ENCODE measurements at regions not wholly inside any gene's neighbourhood (a gene's known extent, or its start where the extent isn't known, plus 50 kb on each side); places are given as distances from the start of the nearest gene placed in this dataset.

GRCh38 chr5:5981562-5981961 is 396.8 kb downstream of the MED10 start:
- no peak for DNase-seq

GRCh38 chr5:5980538-5980895 is 397.8 kb downstream of the MED10 start:
- DNase-seq, result no peak

- no peak for DNase-seq
Measured at GRCh38 chr5:5979761-5980537, 398.4 kb downstream of the MED10 start.

DNA sequence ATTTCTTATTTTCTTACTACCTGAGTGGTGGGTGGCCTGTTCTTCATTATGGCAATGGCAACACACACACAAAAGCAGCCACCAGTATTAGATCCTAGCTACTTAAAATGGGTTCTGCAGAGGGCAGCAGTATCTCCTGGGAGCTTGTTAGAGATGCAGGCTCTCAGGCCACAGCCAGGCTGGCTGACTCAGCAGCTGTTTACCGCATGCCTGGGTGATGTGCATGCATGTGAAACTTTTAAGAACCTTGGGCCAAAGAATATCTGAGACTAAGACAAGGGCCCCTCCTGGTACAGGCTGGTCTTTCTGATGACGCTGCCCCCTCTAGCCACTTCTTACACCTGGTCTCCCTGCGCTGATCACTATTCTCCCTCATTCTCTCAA is 399.0 kb downstream of the MED10 start:
- no peak for DNase-seq

GRCh38 chr5:5978501-5979376 is 399.6 kb downstream of the MED10 start:
- DNase-seq, result no peak

DNA sequence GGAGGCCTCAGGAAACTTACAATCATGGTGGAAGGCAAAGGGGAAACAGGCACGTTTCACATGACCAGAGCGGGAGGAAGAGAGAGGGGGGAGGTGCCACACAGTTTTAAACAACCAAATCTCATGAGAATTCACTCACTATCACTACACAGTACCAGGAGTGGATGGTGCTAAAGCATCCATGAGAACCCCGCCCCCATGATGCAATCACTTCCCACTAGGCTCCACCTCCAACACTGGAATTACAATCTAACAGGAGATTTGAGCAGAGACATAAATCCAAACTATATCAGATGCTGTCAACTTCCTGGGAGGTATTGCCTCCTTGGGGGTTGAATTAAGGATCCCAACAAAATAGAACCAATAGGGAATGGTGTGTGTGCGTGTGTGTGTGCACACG is 407.1 kb downstream of the MED10 start:
- no peak for DNase-seq

- DNase-seq, result no peak
Measured at GRCh38 chr5:5969942-5970483, 408.3 kb downstream of the MED10 start.

GRCh38 chr5:5968981-5969380 is 409.4 kb downstream of the MED10 start:
- no peak for DNase-seq

- no peak for DNase-seq
Measured at GRCh38 chr5:5967944-5968343, 410.4 kb downstream of the MED10 start.

- DNase-seq, result no peak
Measured at GRCh38 chr5:5967373-5967772, 411.0 kb downstream of the MED10 start.

DNA sequence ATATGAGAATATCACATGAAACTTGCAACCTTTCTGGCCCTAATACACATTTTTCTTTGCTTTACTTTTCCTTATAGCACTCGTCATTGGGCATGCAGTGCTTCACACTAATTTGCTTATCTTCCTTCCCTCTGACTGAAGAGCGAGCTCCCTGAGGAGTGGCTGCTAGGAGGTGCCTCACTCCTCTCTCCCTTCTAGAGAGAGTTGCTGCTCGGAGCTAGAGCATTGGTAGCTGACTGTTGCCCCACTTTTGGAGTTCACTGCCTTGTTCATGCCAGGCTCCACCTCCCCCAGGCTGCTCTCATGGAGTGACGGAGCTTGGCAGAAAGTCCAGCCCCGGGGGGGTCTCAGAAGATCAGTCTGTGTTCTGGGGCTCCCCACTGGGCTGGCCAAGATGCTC is 413.2 kb downstream of the MED10 start:
- no peak for DNase-seq

GRCh38 chr5:5964347-5964746 is 414.0 kb downstream of the MED10 start:
- no peak for DNase-seq

GRCh38 chr5:5957737-5958136 is 420.6 kb downstream of the MED10 start:
- no peak for DNase-seq

GRCh38 chr5:5954275-5954598 is 424.1 kb downstream of the MED10 start:
- no peak for DNase-seq

DNA sequence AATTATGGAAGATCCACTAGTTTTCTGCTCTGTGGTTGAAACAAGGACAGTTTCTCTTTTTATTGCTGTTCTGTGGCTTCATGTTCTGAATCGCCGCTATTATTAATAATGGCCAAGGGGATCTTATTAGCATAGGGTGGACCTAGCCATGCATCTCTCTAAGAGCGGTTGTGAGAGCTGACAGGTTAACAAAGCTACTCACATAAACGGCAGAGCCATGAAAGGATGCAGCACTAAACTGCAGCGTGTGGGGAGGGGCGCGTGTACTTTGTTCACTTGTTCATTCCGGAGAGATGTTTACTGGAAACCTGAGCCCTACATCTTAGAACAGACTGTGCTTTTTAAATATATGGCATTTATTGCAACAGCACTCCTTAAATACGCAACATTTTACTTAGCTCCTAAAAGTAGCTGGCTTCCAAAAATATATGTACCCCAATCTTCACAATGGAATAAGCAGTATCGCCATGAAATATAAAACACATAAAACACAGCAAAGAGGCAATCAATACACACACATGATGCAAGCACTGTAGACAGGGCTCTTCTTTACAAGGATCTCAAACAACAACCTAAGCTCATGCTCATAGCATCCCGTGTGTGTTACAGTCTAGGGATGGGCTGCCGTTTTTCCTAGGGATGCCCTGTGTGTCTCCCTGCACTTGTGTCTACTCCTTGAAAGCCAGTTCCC is 424.6 kb downstream of the MED10 start:
- no peak for DNase-seq

DNA sequence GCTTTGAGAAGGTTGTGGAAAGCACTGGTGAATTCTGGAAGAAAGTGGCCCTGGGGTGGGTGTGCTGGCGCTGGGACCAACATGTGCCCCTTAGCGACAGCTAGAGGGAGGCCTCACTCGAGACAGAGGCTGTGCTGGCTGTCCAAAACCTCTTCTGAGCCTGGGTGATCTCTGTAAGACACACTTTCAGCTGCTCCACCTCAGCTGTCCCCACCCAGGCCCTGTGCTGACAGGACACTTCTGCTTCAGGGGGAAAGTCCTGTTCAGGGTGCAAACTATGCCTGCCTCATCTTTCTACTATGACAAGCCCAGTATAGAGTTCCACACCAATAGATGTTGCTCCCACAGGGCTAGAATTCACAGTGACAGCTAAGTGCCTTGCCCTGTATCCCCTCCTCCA is 426.4 kb downstream of the MED10 start:
- no peak for DNase-seq

DNA sequence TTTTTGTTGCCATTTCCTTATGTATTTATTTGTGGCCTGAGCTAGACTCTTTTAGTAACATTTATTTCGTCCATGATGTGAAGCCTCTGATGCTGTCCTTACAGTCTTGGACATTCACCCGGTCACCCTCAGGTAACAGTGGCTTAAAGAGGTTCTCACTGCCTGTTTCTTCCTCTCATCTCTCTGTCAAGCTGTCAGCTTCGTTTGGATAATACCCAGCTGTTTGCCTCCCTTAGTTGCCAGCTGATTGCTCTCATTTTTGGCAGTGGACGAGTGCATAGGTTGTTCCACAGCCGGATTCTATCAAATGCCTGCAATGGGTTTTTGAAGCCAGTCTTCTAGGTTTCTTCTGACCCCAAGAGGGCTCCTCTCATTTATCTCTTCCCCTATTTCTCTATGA is 427.7 kb downstream of the MED10 start:
- no peak for DNase-seq

- DNase-seq, result no peak
Measured at GRCh38 chr5:5941486-5941885, 436.9 kb downstream of the MED10 start.

DNA sequence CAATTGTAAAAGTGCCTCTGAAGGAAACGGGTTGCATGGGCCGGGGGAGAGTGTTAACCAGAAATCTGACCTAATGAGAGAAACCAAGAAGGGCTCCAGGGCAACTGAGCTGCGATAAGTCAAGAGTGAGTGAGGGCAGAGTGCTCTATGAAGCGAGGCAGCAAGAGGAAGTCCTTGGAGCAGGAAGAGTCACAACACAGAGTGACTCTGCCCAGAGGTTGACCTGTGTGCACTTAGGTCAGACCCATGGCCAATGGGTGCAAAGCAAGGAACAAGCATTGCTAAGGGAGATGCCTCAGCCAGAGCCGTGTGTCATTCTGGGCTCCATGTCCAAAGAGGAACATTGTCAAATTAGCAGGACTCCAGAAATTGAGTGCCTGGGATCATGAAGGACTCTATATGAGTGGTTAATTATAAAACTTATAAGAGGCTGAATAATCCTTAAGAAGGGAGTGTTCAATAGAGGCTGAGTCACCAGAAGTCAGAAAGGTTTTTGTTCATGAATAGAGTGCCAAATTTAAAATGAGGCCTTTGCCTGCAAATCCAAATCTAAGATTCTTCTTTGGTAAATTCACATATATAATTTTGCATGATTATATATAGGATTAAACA is 438.5 kb downstream of the MED10 start:
- no peak for DNase-seq

DNA sequence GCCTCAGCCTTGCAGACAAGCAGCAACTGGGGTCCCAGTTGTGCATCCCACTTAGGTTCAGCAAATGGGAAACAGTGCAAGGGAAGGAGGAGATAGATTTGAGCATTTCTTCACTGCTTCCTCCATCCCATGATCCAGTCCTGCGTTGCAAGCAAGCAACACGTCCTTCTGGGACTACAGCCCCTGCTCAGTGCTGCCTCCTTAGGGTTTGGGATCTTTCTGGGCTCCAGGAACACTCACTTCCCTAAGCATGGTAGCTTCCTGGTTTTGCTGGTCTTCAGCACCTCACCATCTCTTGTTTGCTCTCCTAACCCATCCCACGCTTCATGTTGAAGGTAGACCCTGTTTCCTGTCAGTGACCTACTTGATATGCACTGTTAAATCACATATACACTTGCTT is 444.7 kb downstream of the MED10 start:
- DNase-seq, result no peak

- no peak for DNase-seq
Measured at GRCh38 chr5:5932824-5933223, 445.5 kb downstream of the MED10 start.

- DNase-seq, result no peak
Measured at GRCh38 chr5:5930561-5930960, 447.8 kb downstream of the MED10 start.
